Lower leg skin (tissue), 3 donors: ENCODE measurements at regions not wholly inside any gene's neighbourhood (a gene's known extent, or its start where the extent isn't known, plus 50 kb on each side); places are given as distances from the start of the nearest gene placed in this dataset.

ENCODE experiments used
- CTCF ChIP-seq, 3 donors: fragments of 450-650 bp; IDR thresholded peaks; one replicate each; pipeline ENCODE4 v1.5.1; 2016; ENCODE audit warnings: antibody characterized with exemption in 3 of 3, mild to moderate bottlenecking in 3 of 3, moderate library complexity in 2 of 3
- POLR2A ChIP-seq, 2 donors: fragments of 450-650 bp; IDR thresholded peaks; one replicate each; pipeline ENCODE4 v1.6.1; 2016 to 2017; ENCODE audit warnings: antibody characterized with exemption in 2 of 2, mild to moderate bottlenecking in 1 of 2, moderate library complexity in 1 of 2

GRCh38 chr10:10403762-10404161 is 613.9 kb upstream of the CELF2 start:
- TF ChIP-seq POLR2A (IDR thresholded peaks at IDR 0.05) = no peak
- no peak for TF ChIP-seq CTCF (IDR thresholded peaks at IDR 0.05)
